Sigmoid colon (tissue), 4 donors: ENCODE measurements at regions not wholly inside any gene's neighbourhood (a gene's known extent, or its start where the extent isn't known, plus 50 kb on each side); places are given as distances from the start of the nearest gene placed in this dataset.

Source experiments
- CTCF ChIP-seq, 4 experiments: fragments of 450-650 bp in 3 of 4; fragments of 200-600 bp in 1 of 4; IDR thresholded peaks; one replicate each; pipeline ENCODE4 v1.5.1; 2016 to 2019; ENCODE audit warnings: antibody characterized with exemption in 4 of 4, mild to moderate bottlenecking in 3 of 4, moderate library complexity in 2 of 4
- EP300 ChIP-seq, 4 donors: sonication (generic); formaldehyde crosslinking; IDR thresholded peaks; one replicate each; pipeline ENCODE4 v1.6.1; 2017; ENCODE audit warnings: antibody characterized with exemption in 4 of 4
- POLR2A ChIP-seq, 2 donors: fragments of 450-650 bp; IDR thresholded peaks; one replicate each; pipeline ENCODE4 v1.6.1; 2016; ENCODE audit warnings: antibody characterized with exemption in 2 of 2, mild to moderate bottlenecking in 2 of 2, moderate library complexity in 2 of 2
- POLR2AphosphoS5 ChIP-seq, 4 donors: sonication (generic); formaldehyde crosslinking; IDR thresholded peaks; one replicate each; pipeline ENCODE4 v1.6.1; 2017; ENCODE audit warnings: antibody characterized with exemption in 4 of 4

- TF ChIP-seq POLR2A (IDR thresholded peaks at IDR 0.05) = no peak
- TF ChIP-seq CTCF (IDR thresholded peaks at IDR 0.05) = no peak
- TF ChIP-seq EP300 (IDR thresholded peaks at IDR 0.05) = no peak
- no peak for TF ChIP-seq POLR2AphosphoS5 (IDR thresholded peaks at IDR 0.05)
These were observed 95.7 kb downstream of the TUBA3C start for GRCh38 chr13:19085876-19086275.
